HG03558 (cell line): ENCODE measurements at regions not wholly inside any gene's neighbourhood (a gene's known extent, or its start where the extent isn't known, plus 50 kb on each side); places are given as distances from the start of the nearest gene placed in this dataset.

ENCODE experiments used
- ATAC-seq: cut with Tn5 transposase; IDR thresholded peaks from one replicate; pipeline ENCODE4 v1.9.1; 2021; ENCODE audit warnings: moderate number of reproducible peaks; ENCODE audit not compliant: unreplicated experiment; ENCODE audit errors: extremely low read depth

- ATAC-seq, result no peak
These were observed 376.3 kb downstream of the PDCD6IP start for GRCh38 chr3:34174740-34175139.

- no peak for ATAC-seq
These were observed 377.3 kb downstream of the PDCD6IP start for GRCh38 chr3:34175636-34176176.

DNA sequence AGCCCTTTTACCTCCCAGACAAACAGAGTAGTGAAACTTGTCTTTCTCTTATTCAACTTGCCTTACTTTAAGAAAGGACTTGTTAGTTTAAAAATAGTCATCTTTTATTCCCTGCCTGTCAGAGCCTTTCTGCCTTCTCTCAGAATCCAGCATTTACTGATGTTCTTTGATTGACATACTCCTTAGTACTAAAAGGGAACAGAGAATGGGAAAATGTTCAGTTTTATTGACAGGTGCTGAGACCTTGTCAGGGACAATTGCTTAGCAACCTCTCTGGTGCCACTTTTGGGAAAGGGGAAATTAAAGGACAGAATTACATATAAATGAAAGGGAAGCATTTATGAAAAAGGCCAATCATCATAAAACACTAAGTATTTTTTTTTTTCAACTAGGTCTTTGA is 378.3 kb downstream of the PDCD6IP start:
- no peak for ATAC-seq

GRCh38 chr3:34178415-34178814 is 380.0 kb downstream of the PDCD6IP start:
- no peak for ATAC-seq

- no peak for ATAC-seq
These were observed 381.3 kb downstream of the PDCD6IP start for GRCh38 chr3:34179716-34180115.

- no peak for ATAC-seq
These were observed 382.1 kb downstream of the PDCD6IP start for GRCh38 chr3:34180532-34180931.

DNA sequence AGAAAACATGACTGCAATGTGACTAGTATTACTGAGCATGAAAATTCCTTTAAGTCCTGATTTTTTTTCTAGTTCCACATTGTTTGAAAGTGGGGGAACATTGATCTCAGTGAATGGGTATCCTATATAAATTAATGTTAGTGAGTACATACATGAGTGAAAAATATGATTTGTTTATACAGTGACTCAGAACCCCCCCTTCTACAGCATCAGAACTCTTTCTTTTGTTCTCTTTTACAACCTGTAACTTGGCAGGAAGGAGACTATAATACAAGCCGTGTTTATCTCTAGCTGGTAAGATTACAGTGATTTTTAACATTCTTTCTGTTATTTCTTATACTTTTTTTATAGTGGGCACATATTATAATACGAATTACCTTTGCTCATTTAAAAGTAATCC is 384.7 kb downstream of the PDCD6IP start:
- ATAC-seq, result no peak

GRCh38 chr3:34183611-34184340 is 385.3 kb downstream of the PDCD6IP start:
- ATAC-seq, result no peak

DNA sequence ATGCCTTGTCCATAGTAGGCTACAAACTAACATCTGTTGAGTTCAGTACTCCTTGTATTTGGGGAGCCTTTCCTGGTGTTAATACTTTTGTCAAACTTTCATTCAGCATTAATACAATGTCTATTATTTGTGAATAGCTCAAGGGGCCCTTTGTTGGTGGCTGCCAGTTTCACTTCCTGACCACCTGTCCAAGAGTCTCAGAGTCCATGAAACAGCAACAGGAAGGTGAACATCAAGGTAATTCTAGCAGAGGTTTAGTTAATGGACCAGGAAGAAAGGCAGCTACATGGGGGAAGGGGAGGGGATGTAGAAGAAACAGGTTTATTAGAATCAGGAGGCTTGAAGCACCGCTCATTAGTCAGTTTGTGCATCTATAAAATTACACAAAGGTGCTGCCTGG is 386.9 kb downstream of the PDCD6IP start:
- ATAC-seq, result no peak

GRCh38 chr3:34189133-34189532 is 390.7 kb downstream of the PDCD6IP start:
- ATAC-seq, result no peak

DNA sequence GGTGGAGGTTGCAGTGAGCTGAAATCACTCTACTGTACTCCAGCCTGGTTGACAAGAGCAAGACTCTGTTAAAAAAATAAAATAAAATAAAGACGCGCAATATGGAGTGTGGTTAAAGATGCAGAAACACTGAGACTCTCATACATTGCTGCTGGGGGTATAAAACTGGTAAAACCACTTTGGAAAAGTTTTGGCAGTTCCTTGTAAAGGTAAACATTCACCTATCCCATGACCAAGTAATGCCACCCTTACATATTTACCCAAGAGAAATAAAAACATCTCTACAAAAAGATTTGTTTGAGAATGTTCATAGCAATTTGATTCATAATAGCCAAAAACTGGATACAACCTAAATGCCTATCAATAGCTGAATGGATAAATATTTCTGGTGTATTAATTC is 398.5 kb downstream of the PDCD6IP start:
- no peak for ATAC-seq

DNA sequence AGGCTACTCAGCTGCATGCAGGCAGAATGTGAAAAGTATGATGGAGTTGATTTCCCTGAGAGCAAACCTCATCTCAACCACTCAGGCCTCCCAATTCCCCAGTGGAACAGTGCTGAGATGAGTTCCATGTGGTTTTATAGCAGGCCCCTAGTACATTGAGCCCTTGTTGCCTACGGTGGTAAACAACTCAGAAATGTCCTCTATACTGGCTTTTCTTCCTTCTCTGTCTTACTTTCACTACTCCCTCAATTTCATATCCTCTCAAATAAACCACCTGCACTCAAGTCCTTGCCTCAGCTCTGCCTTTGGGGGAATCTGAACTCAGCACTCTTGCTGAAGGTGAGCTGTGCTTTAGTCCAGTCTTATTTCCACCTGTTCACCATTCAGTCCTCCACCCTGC is 399.9 kb downstream of the PDCD6IP start:
- ATAC-seq, result peak; percentile 49

DNA sequence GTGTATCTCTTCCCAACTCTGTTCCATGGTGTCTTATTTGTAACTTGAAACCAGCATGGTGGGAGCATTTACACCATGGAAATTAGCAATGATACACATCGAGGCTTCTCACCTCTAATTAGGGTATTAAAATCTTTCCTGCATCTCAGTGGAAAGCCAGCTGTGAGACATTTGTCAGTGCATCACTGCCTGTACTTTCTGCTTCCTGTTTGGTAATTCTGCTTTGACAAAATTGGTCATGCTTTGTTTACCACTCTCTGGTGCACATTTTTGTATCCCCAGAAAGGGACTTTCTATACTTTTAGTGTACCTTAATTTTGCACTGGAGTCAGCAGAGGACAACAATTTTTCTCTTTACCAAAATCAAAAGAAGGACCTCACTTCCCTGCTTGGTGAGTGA is 402.1 kb downstream of the PDCD6IP start:
- peak; percentile 90 for ATAC-seq

- ATAC-seq, result no peak
These were observed 404.5 kb downstream of the PDCD6IP start for GRCh38 chr3:34202975-34203374.

GRCh38 chr3:34203386-34203785 is 405.0 kb downstream of the PDCD6IP start:
- no peak for ATAC-seq

DNA sequence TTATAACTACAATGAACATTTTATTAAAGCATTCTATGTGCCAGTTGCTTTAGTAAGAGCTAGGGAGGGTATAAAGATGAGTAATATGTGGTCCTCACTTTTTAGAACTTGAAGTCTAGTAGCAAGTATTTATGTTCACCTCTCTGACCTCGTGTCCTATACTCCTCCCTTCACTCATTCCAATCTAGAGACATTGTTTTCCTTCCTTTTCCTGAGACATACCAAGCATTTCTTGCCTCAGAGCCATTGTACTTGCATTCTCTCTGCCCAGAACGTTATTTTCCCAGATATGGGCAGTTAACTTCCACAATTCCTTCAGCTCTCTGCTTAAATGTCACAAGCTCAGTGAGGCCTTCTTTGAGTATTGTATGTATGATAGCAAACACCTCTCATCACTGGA is 408.6 kb downstream of the PDCD6IP start:
- ATAC-seq, result no peak

DNA sequence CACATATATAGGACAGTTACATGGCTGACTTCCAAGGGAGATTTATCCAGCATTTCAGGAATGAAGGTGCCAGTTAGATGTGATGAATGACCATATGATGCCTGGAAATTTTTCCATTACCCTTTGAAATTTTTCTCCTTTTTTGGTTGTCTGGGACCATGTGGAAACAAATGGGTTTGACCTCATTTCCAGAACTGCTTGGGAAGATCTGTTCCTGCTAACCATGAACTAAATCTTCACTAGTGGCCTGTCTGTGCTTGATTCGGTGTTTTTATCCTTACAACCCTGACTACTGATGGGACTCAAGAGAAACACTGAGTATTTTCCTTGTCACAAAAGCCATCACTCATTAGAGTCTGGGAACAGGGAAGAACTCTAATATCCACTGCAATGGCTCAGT is 409.4 kb downstream of the PDCD6IP start:
- ATAC-seq, result no peak

DNA sequence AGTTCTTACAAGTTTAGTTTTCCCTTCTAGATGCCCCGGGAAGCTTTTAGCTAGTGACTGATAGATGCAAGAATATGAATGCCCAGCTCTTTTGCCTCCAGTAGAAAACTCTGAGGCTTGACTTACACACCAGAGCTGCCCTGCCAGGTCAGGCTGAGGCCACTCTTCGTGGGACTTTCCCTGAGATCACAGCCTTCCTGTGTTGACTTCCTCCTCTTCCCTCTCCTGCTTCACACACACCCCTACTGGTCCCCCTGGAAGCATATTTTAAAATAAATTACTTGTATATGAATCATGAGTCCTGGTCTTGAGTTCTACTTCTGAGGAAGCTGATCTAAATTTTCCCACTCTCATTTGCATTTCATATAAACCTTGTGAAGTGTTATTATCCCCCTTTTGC is 413.7 kb downstream of the PDCD6IP start:
- ATAC-seq, result no peak

- no peak for ATAC-seq
These were observed 414.2 kb downstream of the PDCD6IP start for GRCh38 chr3:34212656-34213055.

- ATAC-seq, result no peak
These were observed 415.0 kb downstream of the PDCD6IP start for GRCh38 chr3:34213478-34213877.

DNA sequence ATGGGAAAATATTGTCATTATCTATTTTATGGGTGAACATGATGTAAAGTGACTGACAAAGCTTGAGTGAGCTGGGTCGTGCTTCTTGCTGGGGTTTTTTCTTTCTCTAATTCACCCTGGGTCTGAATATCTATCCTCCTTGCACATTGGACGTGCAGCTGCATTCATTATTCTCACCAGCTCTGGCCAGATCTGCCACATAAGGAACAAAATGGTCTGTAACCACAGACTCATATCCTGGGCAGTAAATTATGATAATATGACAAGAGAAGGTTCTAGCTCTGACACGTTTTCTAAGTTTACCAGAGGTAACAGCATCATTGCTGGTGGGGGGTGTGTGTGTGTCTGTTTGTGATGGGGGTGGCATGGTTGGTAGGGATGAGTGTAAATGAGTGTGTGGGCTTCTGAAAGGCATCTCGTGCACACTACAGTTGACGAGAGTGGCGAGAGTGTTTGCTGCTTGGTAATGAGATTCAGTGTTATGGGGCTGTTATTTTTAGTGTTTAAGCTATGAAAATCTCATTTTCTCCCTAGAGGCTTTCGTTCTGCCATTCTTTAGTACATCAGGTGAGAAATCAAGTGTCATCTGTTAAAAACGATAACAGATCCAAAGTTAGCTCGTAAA is 418.4 kb downstream of the PDCD6IP start:
- no peak for ATAC-seq
